NCI-H524 treated with DMSO at 0.1 percent for 48 hours (cell line): ENCODE measurements at regions not wholly inside any gene's neighbourhood (a gene's known extent, or its start where the extent isn't known, plus 50 kb on each side); places are given as distances from the start of the nearest gene placed in this dataset.
"Not testable (repeated sequence)": the region's sequence is repeated elsewhere in the genome, so short reads cannot be mapped to it uniquely, and the experiment has no call there.

Source experiments
- DNase-seq: peaks from one replicate; lab custom pipeline; 2025; lab: John Stamatoyannopoulos, UW

DNA sequence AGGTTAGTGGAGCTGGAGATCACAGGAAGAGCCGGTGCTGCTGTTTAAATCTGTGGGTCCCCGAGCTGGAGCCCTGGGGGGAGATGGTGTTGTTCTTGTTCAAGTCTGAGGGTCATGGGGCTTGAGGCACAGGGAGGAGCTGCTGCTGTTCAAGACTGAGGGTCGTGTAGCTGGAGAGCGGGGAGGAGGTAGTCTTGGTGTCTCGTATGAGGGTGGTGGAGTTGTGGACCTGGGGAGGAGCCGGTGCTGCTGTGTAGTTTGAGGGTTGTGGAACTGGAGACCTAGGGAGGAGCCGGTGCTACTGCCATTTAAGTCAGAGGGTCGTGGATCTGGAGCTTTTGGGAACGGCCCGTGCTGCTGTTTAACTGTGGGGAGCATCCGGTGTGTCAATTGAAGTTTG lies 112.2 kb upstream of the SULF2 start:
- DNase-seq, result no peak

DNA sequence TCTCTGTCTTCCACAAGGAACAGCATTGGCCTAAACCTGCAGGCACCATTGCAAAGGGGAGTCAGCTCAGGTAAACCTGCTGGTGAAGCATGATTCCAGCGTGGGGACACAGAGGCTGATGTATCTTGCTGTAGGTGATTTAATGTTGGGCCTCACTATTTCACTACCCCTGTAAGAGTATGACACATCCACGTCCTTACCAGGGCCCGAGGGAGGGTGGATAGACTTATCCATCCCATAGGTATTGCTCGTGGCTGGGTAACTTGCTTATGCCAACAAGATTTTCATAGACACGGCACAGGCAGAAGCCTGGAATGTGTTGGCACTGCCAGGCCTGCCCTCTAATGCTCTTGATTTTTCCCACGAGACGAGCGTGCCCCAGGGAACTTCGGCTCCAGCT lies 107.4 kb upstream of the SULF2 start:
- not testable (repeated sequence) for DNase-seq

DNA sequence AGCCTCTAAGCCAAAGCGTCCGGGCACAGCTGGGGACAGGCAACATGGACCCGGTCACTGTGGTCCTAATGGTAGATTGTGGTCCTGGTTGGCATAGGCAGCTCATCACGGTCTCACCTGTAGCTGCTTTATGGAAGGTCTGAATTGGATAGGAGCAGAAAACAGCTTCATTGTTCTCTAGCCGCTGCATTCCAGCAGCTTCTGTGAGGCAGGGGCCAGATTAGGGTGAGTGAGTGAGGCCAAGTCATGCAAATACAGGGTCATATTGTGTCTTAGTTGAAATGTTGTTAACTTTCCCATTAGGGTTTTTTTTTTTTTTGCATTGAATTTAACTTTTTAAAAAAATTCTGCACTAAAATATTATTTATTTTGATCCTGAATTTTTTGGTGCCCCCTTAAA lies 105.4 kb upstream of the SULF2 start:
- DNase-seq, result not testable (repeated sequence)

DNA sequence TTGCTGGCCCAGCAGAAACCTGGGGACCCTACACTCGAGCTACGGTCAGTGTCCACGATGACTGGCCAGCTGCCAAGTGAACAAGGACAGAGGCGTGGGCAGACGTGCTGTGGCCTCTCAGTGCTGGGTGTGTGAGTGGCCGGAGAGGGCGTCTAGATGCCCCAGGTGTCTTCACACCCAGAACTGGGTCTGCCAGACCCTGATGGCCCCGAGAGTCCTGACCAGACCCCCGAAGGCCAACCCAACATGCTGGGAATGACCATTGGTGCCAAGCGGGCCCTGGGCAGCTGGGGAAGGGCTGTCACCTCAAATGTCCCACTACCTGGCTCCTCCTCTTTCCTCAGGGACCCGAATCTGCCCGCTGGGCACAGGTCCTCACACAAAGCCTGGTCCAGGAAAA lies 104.5 kb upstream of the SULF2 start:
- not testable (repeated sequence) for DNase-seq

DNA sequence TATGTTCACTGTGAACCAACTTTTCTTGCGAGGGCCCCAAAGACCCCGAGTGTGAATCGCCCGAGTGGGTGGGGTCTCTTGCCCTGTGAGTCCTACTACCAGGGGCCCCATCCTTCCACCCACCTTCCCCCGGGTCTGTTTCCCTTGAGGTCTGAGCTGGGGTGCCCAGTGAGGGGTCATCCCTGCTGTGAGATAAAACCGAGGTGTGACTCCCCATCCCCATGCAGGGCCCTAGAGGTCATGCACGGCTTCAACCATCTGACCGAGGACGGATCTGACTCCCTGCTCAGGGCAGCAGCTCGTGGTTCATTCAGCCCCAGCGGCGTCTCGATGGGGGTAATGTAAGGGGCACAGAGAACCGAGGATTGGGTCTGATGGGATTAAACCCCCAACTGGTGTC lies 103.1 kb upstream of the SULF2 start:
- DNase-seq, result no peak

DNA sequence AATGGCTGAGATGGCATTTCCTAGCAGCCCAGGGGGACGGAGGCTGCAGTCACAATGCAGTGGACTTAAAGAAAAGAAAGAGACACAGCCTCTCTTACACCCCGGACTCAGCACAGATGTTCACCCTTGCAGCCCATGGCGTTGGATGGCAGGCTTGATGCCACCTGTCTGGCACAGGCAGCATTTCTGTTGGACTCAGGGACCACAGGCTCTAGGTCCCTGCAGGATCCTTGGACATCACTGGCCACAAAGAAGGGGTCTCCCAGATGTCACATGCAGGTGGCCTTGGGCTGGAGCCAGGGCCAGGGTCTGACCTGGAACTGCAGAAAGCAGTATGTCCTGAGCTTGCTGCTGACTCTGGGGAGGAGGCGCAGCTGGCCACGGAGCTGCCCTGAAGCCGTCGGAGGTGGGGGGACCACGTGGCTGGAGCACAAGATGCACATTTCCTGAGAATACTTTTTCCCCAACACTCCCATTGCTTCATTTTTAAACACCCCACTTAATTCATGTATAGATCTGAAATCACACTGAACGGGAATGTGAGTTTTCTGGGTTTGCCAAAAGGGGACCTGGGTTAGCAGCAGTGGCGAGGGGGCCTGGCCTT lies 102.3 kb upstream of the SULF2 start:
- DNase-seq, result no peak

DNA sequence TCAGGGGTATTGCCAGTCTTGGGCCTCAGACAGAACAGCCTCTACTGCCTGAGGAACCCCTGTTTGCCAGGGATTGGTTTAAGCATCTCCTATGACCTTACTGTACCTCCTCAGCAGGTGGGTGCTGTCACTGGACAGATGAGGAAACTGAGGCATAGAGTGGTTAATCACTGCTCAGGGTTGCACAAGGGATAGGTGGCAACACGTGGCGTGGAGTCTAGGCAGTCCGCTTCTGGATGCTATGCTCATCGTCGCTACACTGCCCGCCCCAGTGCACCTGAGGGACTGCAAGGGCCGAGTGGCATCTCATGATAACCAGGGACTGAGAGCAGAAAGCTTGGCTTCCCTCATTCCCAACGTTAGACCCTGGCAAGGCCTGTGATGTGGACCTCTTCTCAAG lies 101.8 kb upstream of the SULF2 start:
- DNase-seq, result no peak

DNA sequence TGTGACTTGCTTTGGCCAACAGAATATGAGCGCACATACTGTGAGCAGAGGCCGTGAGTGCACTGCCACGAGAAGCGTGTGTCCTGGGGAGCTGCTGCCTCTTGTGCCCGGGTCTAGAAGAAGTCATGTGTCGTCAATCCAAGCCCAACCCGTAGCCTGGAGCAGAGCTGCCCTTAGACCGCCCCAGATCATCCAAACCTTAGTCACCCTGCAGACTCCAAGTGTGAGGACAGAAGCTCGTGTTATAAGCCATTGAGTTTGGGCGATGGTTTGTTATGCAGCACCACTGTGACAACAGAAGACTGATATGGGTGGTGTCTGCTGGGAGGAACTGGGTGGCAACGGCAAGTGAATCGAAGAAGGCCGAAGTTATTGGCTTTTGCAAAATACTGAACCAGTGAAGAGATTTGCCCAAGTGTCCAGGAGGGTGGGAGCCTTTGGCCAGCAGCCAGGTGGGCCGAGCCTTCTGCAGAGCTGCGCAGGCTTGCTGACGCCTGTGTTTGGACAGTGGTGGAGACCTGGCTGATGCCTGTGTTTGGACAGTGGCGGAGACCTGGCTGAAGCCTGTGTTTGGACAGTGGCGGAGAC lies 101.3 kb upstream of the SULF2 start:
- DNase-seq, result no peak

DNA sequence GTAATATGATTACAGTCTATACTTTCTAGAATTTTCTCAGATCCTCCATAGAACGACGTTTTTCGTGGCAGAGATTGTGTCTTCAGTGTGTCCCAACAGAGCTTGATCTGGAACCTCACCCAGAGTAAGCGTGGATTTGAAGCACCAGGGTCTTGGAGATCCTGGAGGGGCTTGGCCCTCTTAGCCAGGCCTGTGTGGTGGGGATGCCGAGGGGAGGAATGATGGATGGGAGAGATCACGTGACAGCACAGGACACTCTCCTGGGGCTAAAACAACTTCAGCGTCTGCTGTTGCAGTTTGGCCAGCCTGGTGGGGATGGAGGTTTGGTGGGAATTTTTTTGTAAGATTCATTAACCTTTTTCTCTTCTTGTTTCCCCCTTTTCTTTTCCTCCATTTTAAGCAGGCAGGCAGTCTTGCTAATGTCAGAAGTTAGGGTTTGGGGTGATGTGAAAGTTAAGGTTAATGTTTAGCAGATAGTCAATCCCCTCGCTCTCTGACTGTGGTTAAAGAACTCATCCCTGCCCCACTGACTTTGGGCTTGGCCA lies 100.7 kb upstream of the SULF2 start:
- DNase-seq, result no peak

DNA sequence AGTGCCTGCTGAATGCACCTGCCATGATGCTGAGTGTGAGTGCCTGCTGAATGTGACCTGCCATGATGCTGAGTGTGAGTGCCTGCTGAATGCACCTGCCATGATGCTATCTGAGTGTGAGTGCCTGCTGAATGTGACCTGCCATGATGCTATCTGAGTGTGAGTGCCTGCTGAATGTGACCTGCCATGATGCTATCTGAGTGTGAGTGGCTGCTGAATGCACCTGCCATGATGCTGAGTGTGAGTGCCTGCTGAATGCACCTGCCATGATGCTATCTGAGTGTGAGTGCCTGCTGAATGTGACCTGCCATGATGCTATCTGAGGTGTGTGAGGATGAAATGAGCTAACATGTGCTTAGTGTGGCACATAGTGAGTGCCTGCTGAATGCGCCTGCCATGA lies 98.7 kb upstream of the SULF2 start:
- DNase-seq, result not testable (repeated sequence)

DNA sequence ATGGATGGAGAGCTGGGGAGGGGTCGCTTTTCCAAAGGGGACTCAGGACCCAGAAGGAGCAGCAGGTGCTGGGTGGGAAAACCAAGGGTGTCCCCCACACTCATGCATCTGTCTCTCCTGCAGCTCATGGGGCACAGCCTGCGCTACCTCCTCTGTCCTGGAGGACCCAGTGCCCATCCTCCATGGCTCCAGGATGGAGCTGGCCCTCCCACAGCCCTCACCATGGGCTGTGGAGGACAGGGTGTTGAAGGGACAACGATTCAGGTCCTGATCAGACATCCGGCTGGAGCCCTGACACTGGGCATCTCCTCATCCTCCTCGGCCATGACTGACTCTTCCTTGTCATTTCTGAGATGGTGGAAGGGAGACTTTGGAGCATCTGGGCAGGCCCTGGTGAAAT lies 97.9 kb upstream of the SULF2 start:
- no peak for DNase-seq

DNA sequence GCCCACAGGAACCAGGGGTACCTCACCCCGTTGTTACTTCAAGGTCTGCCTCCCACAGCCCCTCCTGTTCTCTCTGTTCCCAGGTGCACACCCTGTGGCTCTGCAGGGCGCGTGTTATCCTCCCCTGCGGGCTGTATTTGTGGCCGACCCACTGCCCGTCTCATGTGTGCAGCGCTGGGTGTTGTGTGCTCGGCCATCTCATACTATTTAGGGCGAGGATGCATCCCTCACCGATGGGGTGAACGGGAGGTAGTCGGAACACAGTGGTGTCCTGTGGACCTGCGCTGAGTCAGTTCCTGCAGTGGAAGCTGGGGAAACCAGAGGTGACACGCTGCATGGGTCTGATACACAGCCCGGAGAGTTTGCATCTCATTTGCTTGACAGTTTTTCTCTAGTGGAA lies 94.5 kb upstream of the SULF2 start:
- DNase-seq, result no peak

DNA sequence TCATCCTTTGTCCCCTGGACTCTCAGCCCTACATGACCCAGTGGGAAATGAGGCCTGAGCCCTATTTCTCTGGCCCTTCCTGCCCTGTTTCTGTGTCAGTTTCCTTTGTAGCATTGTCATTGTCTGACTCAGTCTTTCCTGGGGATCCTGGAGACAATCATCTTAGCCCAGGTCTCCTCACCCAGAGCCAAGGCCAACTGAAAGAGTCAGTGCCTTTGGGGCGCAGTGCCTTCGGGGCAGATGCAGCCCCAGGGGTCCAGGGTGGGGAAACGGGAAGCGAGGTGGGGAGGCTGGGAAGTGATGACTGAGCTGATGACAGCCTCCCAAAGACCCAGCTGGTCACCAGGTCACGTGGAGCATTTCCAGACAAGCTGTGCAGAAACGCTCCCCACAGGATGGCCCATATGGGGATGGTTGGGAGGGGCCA lies 93.3 kb upstream of the SULF2 start:
- DNase-seq, result peak; percentile 32

DNA sequence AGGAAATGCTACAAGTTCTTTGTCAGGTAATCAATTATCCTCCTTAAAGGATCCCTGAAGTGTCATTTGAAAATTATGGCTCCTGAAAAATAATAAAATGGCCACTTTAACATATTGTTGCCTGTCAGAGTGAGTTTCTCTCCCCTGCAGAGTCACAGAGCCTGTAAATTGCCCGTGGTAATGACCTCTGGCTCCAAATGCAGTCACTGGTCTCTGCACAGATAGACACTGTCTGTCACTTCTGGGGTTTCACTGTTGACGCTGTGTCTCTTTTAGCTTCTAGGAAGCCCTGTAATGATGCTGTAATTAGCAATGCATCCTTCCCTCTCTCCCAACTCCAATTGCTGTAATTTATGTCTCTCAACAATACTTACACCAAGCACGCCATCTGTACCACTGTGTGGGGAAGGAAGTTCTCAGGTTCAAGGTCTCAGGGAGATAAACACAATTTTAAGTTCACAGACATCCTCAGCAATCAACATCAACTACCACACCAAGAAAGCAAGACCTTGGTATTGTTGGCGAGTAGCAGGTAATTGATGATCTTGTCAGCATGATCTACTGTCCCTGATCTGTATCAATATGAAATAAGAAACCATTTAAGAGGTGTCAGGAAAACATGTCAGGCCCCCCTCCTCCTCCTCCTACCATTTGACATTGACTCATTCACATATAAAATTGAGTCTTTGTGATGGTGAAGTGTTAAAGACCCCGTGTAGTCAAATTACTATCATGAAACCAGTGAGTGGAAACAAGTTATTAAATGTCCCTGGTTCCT lies 91.2 kb upstream of the SULF2 start:
- peak; percentile 61 for DNase-seq

DNA sequence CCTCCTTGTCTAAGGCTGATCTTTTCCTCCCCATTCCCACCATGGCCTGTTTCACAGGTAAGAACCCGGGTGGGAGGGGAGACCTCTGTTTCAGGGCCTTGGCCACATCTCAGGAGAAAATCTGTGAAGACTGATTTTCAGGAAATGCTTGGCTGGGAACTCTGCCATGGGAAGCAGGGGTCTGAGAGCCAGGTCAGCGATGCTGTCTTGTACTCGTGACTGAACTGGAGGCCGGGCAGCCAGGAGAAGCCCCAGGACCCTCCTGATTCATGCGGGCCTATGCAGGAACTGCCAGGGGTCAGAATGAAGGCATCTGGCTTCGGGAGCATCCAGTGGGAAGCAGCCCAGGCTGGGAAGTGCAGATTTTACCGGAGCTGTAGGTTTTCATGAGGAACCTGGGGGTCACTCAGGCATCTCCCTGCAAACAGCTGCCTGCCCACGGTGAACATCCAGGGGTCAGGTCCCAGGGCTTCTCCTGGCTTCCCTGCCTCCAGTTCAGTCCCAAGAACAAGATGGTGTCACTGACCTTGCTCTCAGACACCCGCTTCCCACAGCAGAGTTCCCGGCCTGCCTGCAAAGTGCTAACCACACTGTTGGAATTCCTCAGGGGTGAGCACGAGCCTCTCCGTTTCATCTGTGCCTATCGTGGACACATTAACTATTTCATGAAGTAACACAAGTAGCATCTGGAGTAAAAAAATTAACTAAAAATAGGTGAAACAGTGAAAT lies 90.2 kb upstream of the SULF2 start:
- DNase-seq, result no peak

DNA sequence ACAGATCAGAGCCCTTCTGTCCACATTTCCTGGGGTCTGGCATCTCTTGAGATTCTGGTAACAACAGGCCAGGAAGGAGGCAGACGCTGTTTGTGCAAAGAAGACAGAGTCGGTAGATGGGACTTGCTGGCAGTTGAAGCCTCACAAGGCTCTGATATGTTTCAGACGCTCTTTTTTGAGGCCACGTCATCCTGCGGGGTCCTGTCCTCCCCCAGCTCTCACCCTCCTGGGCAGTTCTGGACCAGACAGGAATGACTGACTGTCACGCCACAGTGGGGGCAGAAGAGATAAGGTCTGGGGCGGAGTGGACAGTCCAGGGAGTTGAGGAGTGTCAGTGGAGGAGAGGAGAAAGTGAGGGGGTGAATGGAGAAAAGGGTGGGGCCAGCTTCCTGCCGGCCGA lies 87.1 kb upstream of the SULF2 start:
- DNase-seq, result no peak

DNA sequence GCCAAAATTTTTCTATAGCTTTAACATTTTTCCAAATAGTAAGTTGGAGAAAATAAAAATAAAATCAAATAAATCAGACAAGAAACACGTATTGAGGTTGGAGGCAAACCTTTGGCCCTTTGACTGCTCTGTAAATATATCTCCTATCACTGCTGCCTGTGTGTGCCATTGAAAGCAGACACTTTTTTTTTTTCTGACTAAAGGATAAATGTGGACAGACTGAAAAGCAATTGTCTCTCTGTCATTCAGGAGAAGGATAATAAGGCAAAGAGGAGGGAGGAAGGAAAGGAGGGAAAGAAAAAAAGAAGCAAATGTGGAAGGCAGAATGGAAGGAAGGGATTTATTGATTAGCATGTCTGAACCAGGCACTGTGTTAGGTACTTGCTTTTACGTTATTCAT lies 85.2 kb upstream of the SULF2 start:
- DNase-seq, result no peak

DNA sequence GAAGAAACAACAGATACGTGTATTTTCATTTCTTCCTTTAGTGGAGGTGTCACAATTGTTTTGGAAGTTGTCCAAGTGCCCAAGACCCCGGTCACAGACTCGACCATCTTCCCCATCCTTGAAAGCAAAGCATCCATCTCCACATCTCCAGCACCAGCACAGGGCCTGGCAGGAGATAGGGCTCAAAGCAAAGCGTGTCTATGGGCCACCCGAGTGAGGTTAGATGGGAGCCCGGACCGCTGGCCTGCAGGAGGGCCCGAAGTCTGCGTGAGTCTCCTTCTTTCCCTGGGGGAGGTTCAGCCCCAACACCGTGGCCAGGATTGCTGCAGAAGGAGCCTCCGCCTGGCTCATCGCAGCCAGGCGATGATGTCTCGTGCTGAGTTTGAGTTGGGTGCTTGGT lies 83.5 kb upstream of the SULF2 start:
- DNase-seq, result no peak

DNA sequence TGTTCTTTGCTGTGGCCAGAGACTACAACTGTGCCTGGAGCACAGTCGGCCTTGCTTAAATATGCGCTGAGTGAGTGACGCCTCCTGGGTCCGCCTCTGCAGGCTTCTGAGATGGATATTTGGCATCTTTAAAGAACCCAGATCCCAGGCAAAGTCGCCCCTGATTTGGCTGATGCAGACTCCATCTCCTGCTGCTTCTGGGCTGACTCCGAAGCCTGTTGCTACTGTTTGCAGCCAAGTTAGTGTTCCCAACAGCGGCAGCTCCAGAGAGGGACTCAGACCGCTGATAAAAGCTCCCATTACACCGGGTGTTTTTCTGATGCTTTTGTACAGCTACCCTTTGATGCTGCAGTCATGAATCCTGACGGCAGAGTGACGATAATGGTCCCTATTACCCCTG lies 83.0 kb upstream of the SULF2 start:
- DNase-seq, result no peak

DNA sequence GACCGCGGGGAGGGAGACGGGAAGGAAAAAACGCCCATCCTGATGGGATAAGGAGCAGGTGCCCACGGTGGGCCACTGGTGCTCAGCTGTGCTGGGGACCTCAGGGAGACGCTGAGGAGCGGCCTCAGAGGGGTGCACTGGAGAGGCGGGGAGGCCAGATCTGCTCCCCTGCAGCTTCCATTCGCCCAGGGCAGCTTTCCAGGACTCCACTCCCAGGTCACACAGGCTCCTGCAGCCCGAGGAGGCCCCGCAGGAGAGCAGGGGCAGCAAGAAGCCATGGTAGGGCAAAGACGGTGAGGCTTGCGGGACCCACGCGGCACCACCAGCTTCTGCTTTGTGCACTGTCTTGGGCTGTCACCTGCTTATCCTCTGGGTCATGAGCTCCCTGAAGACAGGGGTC lies 82.5 kb upstream of the SULF2 start:
- DNase-seq, result no peak

DNA sequence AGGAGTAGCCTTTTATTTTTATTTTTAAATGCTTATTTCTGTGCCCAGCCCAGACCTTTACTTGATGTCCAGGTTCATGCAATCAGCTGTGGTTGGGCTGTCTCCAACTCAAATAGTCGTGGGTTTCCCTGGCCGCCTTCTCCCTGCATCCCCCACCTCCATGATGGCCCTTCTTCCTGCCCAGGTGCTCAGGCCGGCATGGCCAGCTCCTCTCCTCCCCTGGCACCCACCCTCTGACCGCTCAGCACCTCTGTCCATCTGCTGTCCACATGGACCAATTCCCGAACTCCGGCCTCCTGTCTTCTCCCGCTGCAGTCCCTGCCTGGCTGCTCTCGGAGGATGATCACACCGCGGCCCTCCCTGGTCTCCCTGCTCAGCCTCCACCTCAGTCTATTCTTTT lies 81.2 kb upstream of the SULF2 start:
- DNase-seq, result no peak

DNA sequence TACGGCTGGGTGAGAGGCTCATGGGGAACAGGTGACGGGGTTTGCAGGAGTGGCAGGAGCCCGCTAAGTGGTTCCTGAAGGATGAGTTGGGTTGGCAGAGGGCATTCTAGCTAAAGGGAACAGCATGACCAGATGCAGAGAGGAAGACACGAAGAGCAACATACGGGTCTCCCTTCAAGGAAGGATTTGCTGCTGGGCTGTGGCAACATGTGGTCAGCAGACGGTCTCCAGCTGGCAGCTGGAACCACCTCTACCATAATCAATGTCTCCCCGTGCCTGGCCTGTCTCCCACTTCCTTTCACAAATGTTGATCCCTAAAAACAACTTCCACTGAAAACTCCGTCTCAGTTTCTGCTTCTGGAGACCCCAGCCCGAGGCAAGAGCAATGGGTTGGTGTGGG lies 80.6 kb upstream of the SULF2 start:
- DNase-seq, result peak; percentile 68

DNA sequence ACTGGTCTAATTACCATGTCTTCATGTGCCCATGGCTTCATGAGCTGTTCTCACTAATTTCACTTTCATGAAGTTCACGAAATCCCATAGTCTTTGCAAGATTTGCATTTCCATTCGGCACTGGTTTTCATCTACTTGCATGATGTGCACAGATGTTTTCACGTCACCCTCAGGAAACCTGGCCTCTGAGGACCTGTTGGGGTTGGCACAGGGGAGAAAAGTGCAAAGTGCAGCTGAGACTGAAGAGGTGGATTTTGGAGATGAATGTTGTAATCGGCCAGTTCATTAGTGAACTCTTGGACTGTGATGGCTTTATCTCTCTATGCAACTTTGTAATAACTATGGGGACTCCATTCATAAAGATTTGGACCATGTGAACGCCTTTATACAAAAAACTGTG lies 80.2 kb upstream of the SULF2 start:
- DNase-seq, result no peak
